Transverse colon (tissue), 4 donors: ENCODE measurements at regions not wholly inside any gene's neighbourhood (a gene's known extent, or its start where the extent isn't known, plus 50 kb on each side); places are given as distances from the start of the nearest gene placed in this dataset.
"Not testable (repeated sequence)": the region's sequence is repeated elsewhere in the genome, so short reads cannot be mapped to it uniquely, and the experiment has no call there.

Source experiments
- DNase-seq: peaks from one replicate; pipeline ENCODE4 v3.0.0-alpha.2; 2019
- H3K27ac ChIP-seq, 4 donors: fragments of 200-600 bp; sonication (generic); 2 replicates each; pipeline ENCODE4 v1.5.1; 2016 to 2018; ENCODE audit warnings: inconsistent platforms in 4 of 4
- H3K27me3 ChIP-seq: fragments of 200-600 bp; sonication (generic); 2 replicates; pipeline ENCODE4 v1.5.1; 2017; ENCODE audit warnings: inconsistent platforms
- H3K36me3 ChIP-seq, 4 donors: fragments of 200-600 bp; sonication (generic); 2 replicates each; pipeline ENCODE4 v1.5.1; 2017 to 2019; ENCODE audit warnings: inconsistent platforms in 4 of 4
- H3K4me1 ChIP-seq, 4 donors: fragments of 200-600 bp; sonication (generic); 2 replicates each; pipeline ENCODE4 v1.5.1; 2017 to 2020; ENCODE audit warnings: inconsistent platforms in 4 of 4
- H3K4me3 ChIP-seq, 4 donors: fragments of 200-600 bp; sonication (generic); 1 replicate in 1 of 4; 2 replicates in 3 of 4; pipeline versions ENCODE4 v1.5.1 to v1.6.1; 2017 to 2019; ENCODE audit warnings: inconsistent platforms in 4 of 4
- H3K9me3 ChIP-seq, 2 donors: fragments of 200-600 bp; sonication (generic); 2 replicates each; pipeline ENCODE4 v1.5.1; 2017 to 2019; ENCODE audit warnings: inconsistent platforms in 2 of 2
- EP300 ChIP-seq: sonication (generic); formaldehyde crosslinking; IDR thresholded peaks from one replicate; pipeline ENCODE4 v1.6.1; 2017; ENCODE audit warnings: antibody characterized with exemption, low read depth
- POLR2A ChIP-seq: fragments of 450-650 bp; IDR thresholded peaks from one replicate; pipeline ENCODE4 v1.6.1; 2016; ENCODE audit warnings: antibody characterized with exemption, mild to moderate bottlenecking, moderate library complexity
- POLR2AphosphoS5 ChIP-seq, 3 donors: sonication (generic); formaldehyde crosslinking; IDR thresholded peaks; one replicate each; pipeline ENCODE4 v1.6.1; 2016; ENCODE audit warnings: antibody characterized with exemption in 3 of 3
- WGBS, 2 donors: methylation state at CpG; one replicate each; pipeline ENCODE4 v1.1.5; 2018; ENCODE audit warnings: low coverage in 1 of 2; 5-methylcytosine and 5-hydroxymethylcytosine counted together
- in situ Hi-C, 4 donors: fragments of 200-750 bp; cut with MboI; loops; one replicate each; pipeline versions ENCODE4 v1.15.0 to v1.15.1; 2017; ENCODE audit warnings: low sequenced_read_pairs in 3 of 4, low pct_ligation_motif_present in 1 of 4, low pct_unique_long_range_greater_than_20kb in 1 of 4
- intact Hi-C: fragments of 100-400 bp; cut with DNase I; formaldehyde crosslinking; loops from one replicate; pipeline ENCODE4 v1.15.1; 2023; ENCODE audit warnings: low total_unique reads
- TF ChIP-seq, protein P1 (sequence below), 5 experiments: fragments of 200-600 bp in 3 of 5; fragments of 450-650 bp in 2 of 5; sonication (generic) in 3 of 5; IDR thresholded peaks; 1 replicate in 2 of 5; 2 replicates in 3 of 5; pipeline ENCODE4 v1.5.1; 2016 to 2017; ENCODE audit warnings: antibody characterized with exemption in 5 of 5, inconsistent platforms in 3 of 5, mild to moderate bottlenecking in 2 of 5, moderate library complexity in 1 of 5

GRCh38 chr4:3613967-3614730 is 81.9 kb upstream of the LRPAP1 start:
- H3K9me3 ChIP-seq: no peaks in the 10 kb centered on the region
- no peaks in the 10 kb centered on the region for H3K36me3 ChIP-seq
- TF ChIP-seq EP300 (no peak), POLR2A (no peak), POLR2AphosphoS5 (IDR thresholded peaks at IDR 0.05) (no peak)
- TF ChIP-seq, protein P1, sequence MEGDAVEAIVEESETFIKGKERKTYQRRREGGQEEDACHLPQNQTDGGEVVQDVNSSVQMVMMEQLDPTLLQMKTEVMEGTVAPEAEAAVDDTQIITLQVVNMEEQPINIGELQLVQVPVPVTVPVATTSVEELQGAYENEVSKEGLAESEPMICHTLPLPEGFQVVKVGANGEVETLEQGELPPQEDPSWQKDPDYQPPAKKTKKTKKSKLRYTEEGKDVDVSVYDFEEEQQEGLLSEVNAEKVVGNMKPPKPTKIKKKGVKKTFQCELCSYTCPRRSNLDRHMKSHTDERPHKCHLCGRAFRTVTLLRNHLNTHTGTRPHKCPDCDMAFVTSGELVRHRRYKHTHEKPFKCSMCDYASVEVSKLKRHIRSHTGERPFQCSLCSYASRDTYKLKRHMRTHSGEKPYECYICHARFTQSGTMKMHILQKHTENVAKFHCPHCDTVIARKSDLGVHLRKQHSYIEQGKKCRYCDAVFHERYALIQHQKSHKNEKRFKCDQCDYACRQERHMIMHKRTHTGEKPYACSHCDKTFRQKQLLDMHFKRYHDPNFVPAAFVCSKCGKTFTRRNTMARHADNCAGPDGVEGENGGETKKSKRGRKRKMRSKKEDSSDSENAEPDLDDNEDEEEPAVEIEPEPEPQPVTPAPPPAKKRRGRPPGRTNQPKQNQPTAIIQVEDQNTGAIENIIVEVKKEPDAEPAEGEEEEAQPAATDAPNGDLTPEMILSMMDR (IDR thresholded peaks at IDR 0.05): no peak
- in situ Hi-C loops: no loop called here
- H3K27me3 ChIP-seq: no peaks in the 10 kb centered on the region
- H3K27ac ChIP-seq: no peak overlapping the region
- no peak overlapping the region for H3K4me3 ChIP-seq
- intact Hi-C loops: no loop called here
- WGBS, 2 donors: 49% methylated on average over 25 of the region's 25 CpGs; no CpG with 5 or more reads in 1 of the 2 donors
- H3K4me1 ChIP-seq: peaks cover 0 to 4% (median 0%) of the 10 kb centered on the region in 4 donors
- no peak for DNase-seq

GRCh38 chr4:3612934-3613333 is 80.7 kb upstream of the LRPAP1 start:
- no peak overlapping the region for H3K27ac ChIP-seq
- in situ Hi-C loops (no loop called here), intact Hi-C loops (no loop called here)
- no peaks in the 10 kb centered on the region for H3K36me3 ChIP-seq
- no peak overlapping the region for H3K4me3 ChIP-seq
- 88% methylated on average over 1 of the region's 1 CpG; no CpG with 5 or more reads in 1 of the 2 donors for WGBS, 2 donors
- TF ChIP-seq POLR2A (no peak), EP300 (no peak), POLR2AphosphoS5 (IDR thresholded peaks at IDR 0.05) (no peak)
- TF ChIP-seq, protein P1 (IDR thresholded peaks at IDR 0.05): no peak
- peaks cover 0 to 4% (median 0%) of the 10 kb centered on the region in 4 donors for H3K4me1 ChIP-seq
- no peak for DNase-seq
- no peaks in the 10 kb centered on the region for H3K27me3 ChIP-seq
- no peaks in the 10 kb centered on the region for H3K9me3 ChIP-seq

DNA sequence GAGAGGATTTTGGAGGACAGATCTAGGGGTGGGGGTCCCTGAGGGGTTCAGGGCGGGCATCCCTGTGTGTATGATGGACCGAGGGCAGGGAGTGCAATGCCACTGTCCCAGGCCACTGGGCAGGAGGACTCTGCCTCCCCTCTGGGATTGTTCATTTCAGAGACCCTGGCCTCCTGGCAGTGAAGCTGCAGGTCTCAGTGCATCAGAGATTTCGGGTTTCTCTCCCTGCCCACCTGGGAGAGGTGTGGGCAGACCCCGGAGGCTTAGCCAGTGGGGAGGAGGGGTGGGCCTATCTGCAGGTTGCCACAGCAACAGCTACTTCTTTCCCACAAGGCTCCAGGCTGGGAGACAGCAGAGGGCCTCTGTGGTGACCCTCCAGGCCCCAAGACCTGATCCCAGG is 80.1 kb upstream of the LRPAP1 start:
- H3K27me3 ChIP-seq: no peaks in the 10 kb centered on the region
- H3K27ac ChIP-seq: no peak overlapping the region
- WGBS, 2 donors: 70% methylated on average over 4 of the region's 4 CpGs; no CpG with 5 or more reads in 1 of the 2 donors
- DNase-seq: no peak
- no peak overlapping the region for H3K4me3 ChIP-seq
- intact Hi-C loops: no loop called here
- H3K36me3 ChIP-seq: no peaks in the 10 kb centered on the region
- peaks cover 0 to 4% (median 0%) of the 10 kb centered on the region in 4 donors for H3K4me1 ChIP-seq
- in situ Hi-C loops: no loop called here
- H3K9me3 ChIP-seq: no peaks in the 10 kb centered on the region
- TF ChIP-seq POLR2A (no peak), POLR2AphosphoS5 (IDR thresholded peaks at IDR 0.05) (no peak), EP300 (no peak)
- TF ChIP-seq, protein P1 (IDR thresholded peaks at IDR 0.05): no peak

DNA sequence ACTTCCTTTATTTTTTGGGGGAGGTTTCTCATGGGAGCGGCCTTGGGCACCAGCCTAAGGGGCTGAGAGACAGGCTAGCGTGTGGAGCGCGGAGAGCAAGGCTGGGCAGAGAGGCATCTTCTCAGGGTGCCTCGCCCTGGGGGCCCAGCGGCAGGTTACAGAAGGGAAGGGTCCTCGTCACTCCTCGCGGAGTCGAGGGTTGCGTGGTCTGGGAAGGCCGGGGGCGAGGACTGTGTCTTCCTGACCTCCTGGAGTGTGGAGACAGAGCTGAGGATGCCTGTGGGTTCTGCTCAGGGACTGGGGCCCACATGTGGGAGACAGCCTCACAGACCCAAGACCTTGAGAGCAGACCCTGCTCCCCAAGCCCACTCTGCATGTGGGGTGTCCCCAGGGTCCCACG is 79.6 kb upstream of the LRPAP1 start:
- Histone ChIP-seq H3K4me3 (no peak overlapping the region), H3K27ac (no peak overlapping the region), H3K4me1 (peaks cover 0 to 4% (median 0%) of the 10 kb centered on the region in 4 donors), H3K36me3 (no peaks in the 10 kb centered on the region), H3K9me3 (no peaks in the 10 kb centered on the region), H3K27me3 (no peaks in the 10 kb centered on the region)
- TF ChIP-seq, protein P1 (IDR thresholded peaks at IDR 0.05): no peak
- TF ChIP-seq POLR2AphosphoS5 (IDR thresholded peaks at IDR 0.05) (no peak), POLR2A (no peak), EP300 (no peak)
- no peak for DNase-seq
- WGBS, 2 donors: 87% methylated on average over 14 of the region's 14 CpGs; no CpG with 5 or more reads in 1 of the 2 donors
- in situ Hi-C loops: no loop called here
- intact Hi-C loops: no loop called here

- H3K27ac ChIP-seq, H3K4me3 ChIP-seq, in situ Hi-C loops, H3K27me3 ChIP-seq, H3K36me3 ChIP-seq, DNase-seq, intact Hi-C loops, H3K9me3 ChIP-seq, H3K4me1 ChIP-seq: not testable (repeated sequence)
- WGBS, 2 donors: 88 to 90% methylated on average over 4 of the region's 4 CpGs
Measured at GRCh38 chr4:3610851-3611250, 78.6 kb upstream of the LRPAP1 start.

GRCh38 chr4:3609905-3610304 is 77.7 kb upstream of the LRPAP1 start:
- H3K27ac ChIP-seq, in situ Hi-C loops, H3K4me3 ChIP-seq, H3K9me3 ChIP-seq, H3K27me3 ChIP-seq, DNase-seq, H3K36me3 ChIP-seq, intact Hi-C loops, H3K4me1 ChIP-seq: not testable (repeated sequence)
- 67 to 94% methylated on average over 1 to 2 of the region's 2 CpGs for WGBS, 2 donors
